T-cell (primary cell): ENCODE measurements at regions not wholly inside any gene's neighbourhood (a gene's known extent, or its start where the extent isn't known, plus 50 kb on each side); places are given as distances from the start of the nearest gene placed in this dataset.
"Not testable (repeated sequence)": the region's sequence is repeated elsewhere in the genome, so short reads cannot be mapped to it uniquely, and the experiment has no call there.

Source experiments
- ATAC-seq, 4 experiments: fragments of 200-7000 bp in 3 of 4; fragments of 150-1000 bp in 1 of 4; cut with Tn5 transposase; replicated peaks in 1 of 4; 1 replicate in 3 of 4; 2 replicates in 1 of 4; pipeline ENCODE4 v1.10.0; 2021; ENCODE audit warnings: moderate library complexity in 3 of 4, mild to moderate bottlenecking in 2 of 4, moderate number of reproducible peaks in 1 of 4
- CTCF ChIA-PET, 2 donors: fragments of 300-600 bp; sonication (Branson Sonifier 250); formaldehyde crosslinking; loops; one replicate each; lab custom pipeline; 2022; ENCODE audit warnings: antibody characterized with exemption in 2 of 2; lab: Charles Lee
- POLR2A ChIA-PET, 2 donors: fragments of 300-600 bp; sonication (Branson Sonifier 250); formaldehyde crosslinking; loops; one replicate each; lab custom pipeline; 2022; ENCODE audit warnings: antibody characterized with exemption in 2 of 2; lab: Charles Lee
- DNase-seq, 35 experiments: peaks; one replicate each; pipeline versions ENCODE4 v3.0.0 to v3.0.0-alpha.2; 2013 to 2023
- H3K27ac ChIP-seq: one replicate; pipeline ENCODE4 v1.5.1; 2013; ENCODE audit warnings: low read length
- H3K27me3 ChIP-seq, 2 experiments: replicated peaks in 1 of 2; 1 replicate in 1 of 2; 2 replicates in 1 of 2; pipeline versions ENCODE4 v1.6.1 to v1.7.0; 2013; ENCODE audit warnings: low read length in 1 of 2, mixed read lengths in 1 of 2; ENCODE audit not compliant: control insufficient read depth in 2 of 2, insufficient read depth in 2 of 2; ENCODE audit errors: extremely low read depth in 1 of 2
- H3K36me3 ChIP-seq, 2 donors: 1 replicate in 1 of 2; 2 replicates in 1 of 2; pipeline versions ENCODE4 v1.6.1 to v1.7.0; 2013; ENCODE audit warnings: low read length in 1 of 2; ENCODE audit not compliant: control insufficient read depth in 2 of 2, insufficient read depth in 1 of 2; ENCODE audit errors: extremely low read depth in 1 of 2
- H3K4me1 ChIP-seq, 2 experiments: 1 replicate in 1 of 2; 2 replicates in 1 of 2; pipeline versions ENCODE4 v1.6.1 to v1.7.0; 2013; ENCODE audit warnings: low read length in 2 of 2, mixed read lengths in 1 of 2; ENCODE audit not compliant: insufficient read depth in 2 of 2, control insufficient read depth in 1 of 2; ENCODE audit errors: extremely low read depth in 1 of 2
- H3K4me3 ChIP-seq, 2 donors: 1 replicate in 1 of 2; 2 replicates in 1 of 2; pipeline versions ENCODE4 v1.5.1 to v1.7.0; 2013; ENCODE audit warnings: mild to moderate bottlenecking in 2 of 2, low read length in 1 of 2, moderate library complexity in 1 of 2; ENCODE audit not compliant: control insufficient read depth in 1 of 2; ENCODE audit errors: extremely low read depth in 1 of 2
- H3K9me3 ChIP-seq: 2 replicates; pipeline ENCODE4 v1.7.0; 2013
- H3K27ac Mint-ChIP-seq, 2 donors: one replicate each; pipeline ENCODE4 v1.8.0; 2020 to 2021; ENCODE audit warnings: mild to moderate bottlenecking in 2 of 2, mixed read lengths in 2 of 2
- H3K27me3 Mint-ChIP-seq, 2 donors: one replicate each; pipeline ENCODE4 v1.8.0; 2021 to 2022; ENCODE audit warnings: mixed read lengths in 2 of 2
- H3K36me3 Mint-ChIP-seq: one replicate; pipeline ENCODE4 v1.8.0; 2021; ENCODE audit warnings: mixed read lengths
- H3K4me1 Mint-ChIP-seq, 3 donors: one replicate each; pipeline ENCODE4 v1.8.0; 2020 to 2022; ENCODE audit warnings: mixed read lengths in 3 of 3, mild to moderate bottlenecking in 1 of 3
- H3K4me3 Mint-ChIP-seq, 3 donors: one replicate each; pipeline ENCODE4 v1.8.0; 2020 to 2022; ENCODE audit warnings: mild to moderate bottlenecking in 3 of 3, mixed read lengths in 3 of 3, moderate library complexity in 3 of 3
- H3K9me3 Mint-ChIP-seq, 3 donors: one replicate each; pipeline ENCODE4 v1.8.0; 2020 to 2022; ENCODE audit warnings: mixed read lengths in 3 of 3
- WGBS: methylation state at CpG from one replicate; pipeline ENCODE4 v1.1.5; 2013; ENCODE audit warnings: missing lambda C conversion rate; ENCODE audit not compliant: insufficient coverage; 5-methylcytosine and 5-hydroxymethylcytosine counted together

DNA sequence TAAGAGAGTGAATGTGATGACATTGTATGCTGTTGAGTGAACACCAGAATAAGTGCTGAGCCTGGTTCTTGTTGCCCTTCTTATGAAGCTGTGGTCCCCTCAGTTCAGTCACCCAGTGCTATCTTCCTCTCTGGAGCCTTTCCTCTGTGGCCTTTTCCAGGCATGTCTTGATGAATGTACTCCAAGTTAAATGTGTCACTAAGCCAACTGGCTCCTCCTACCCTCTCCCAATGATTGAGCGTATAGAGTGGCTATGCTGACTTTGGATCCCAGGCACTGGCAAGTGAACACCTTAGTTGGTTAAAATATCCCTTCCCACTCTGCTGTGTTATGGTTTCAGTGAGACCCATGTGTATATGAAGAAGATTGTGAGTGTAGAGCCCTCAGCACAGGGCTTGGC is 134.1 kb upstream of the MAMLD1 start:
- no CpG with 5 or more reads among the region's 1 CpG for WGBS
- Histone ChIP-seq H3K4me3 (no peak overlapping the region), H3K4me1 (no peaks in the 10 kb centered on the region), H3K27me3 (peaks cover 0 to 3% of the 10 kb centered on the region in 2 experiments), H3K27ac (no peak overlapping the region), H3K9me3 (no peaks in the 10 kb centered on the region), H3K36me3 (no peaks in the 10 kb centered on the region)
- Mint-ChIP-seq H3K36me3 (no peaks in the 10 kb centered on the region), H3K4me1 (peaks cover 0 to 2% (median 0%) of the 10 kb centered on the region in 3 donors), H3K27me3 (peaks cover 1 to 31% of the 10 kb centered on the region in 2 donors), H3K9me3 (no peaks in the 10 kb centered on the region), H3K27ac (no peak overlapping the region), H3K4me3 (no peak overlapping the region)
- ChIA-PET POLR2A (no interaction called here), CTCF (no interaction called here)
- ATAC-seq (no peak), DNase-seq (no peak)

DNA sequence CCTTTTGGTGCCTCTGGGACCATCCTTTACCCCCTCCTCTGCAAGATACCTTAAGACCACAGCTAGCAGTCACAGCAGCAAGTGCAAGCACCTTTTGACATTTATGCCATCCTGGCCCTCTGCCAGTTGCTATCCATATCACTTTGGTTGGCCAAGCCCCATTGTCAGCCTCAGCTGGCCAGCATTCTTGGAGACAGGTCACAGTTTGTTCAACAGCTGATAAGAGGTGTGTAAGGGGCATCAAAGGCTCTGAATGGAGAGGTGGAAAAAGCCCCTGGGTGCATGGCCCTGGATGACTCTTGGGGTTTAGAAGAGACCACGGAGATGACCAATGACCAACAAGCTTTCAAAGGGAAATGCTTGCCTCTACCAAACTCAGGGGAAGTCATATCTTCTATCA is 133.6 kb upstream of the MAMLD1 start:
- ChIA-PET CTCF (no interaction called here), POLR2A (no interaction called here)
- Mint-ChIP-seq H3K36me3 (no peaks in the 10 kb centered on the region), H3K27ac (no peak overlapping the region), H3K4me1 (peaks cover 0 to 2% (median 0%) of the 10 kb centered on the region in 3 donors), H3K27me3 (peaks cover 1 to 26% of the 10 kb centered on the region in 2 donors), H3K4me3 (no peak overlapping the region), H3K9me3 (no peaks in the 10 kb centered on the region)
- Histone ChIP-seq H3K27ac (no peak overlapping the region), H3K4me3 (no peak overlapping the region), H3K4me1 (no peaks in the 10 kb centered on the region), H3K27me3 (peaks cover 0 to 3% of the 10 kb centered on the region in 2 experiments), H3K36me3 (no peaks in the 10 kb centered on the region), H3K9me3 (no peaks in the 10 kb centered on the region)
- ATAC-seq (no peak), DNase-seq (no peak)
- no CpG with 5 or more reads among the region's 1 CpG for WGBS

DNA sequence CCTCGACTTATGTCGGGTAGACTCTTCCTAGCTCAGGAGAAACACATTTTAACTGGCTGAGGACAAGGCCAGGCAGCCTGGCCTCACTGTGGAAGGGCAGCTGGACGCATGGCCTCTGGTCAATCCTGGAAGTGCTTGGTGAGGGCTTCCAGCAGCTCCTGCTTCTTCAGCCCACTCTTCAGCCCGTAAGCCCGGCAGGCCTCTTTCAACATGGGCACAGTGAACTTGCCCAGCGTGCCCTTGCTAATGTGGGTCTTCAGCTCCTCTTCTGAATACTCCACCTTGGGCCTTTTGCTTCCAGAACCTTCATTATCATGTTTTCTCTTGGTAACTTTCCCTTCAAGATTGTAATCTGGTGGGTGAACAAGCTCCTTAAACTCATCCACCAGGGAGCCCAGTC is 132.2 kb upstream of the MAMLD1 start:
- H3K27me3 ChIP-seq, H3K9me3 Mint-ChIP-seq, H3K36me3 ChIP-seq, H3K4me3 ChIP-seq, H3K27ac Mint-ChIP-seq, H3K4me1 ChIP-seq, H3K27ac ChIP-seq, H3K36me3 Mint-ChIP-seq, ATAC-seq, POLR2A ChIA-PET, CTCF ChIA-PET, DNase-seq, H3K4me3 Mint-ChIP-seq, H3K4me1 Mint-ChIP-seq, H3K9me3 ChIP-seq: not testable (repeated sequence)
- peaks cover 1 to 26% of the 10 kb centered on the region in 2 donors for H3K27me3 Mint-ChIP-seq
- WGBS, result no CpG with 5 or more reads among the region's 6 CpGs

DNA sequence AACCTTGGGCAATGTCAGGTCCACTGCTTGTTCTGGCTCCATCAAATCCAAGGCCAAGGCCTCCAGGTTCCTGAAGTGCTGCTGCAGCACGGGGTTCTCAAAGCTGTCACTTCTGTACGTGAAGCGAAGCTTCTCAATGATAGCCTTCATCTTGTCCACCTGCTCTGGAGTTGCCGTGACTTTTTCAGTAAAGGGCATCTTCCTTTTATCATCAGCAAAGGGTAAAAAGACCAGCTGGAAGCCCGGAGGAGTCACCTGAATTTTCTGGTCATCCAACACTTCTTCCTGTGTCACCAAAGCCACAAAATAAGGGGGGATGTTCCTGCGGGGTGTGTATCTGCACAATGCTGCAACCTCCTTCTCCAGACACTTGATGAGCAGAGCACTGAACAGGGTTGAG is 131.7 kb upstream of the MAMLD1 start:
- H3K36me3 ChIP-seq, CTCF ChIA-PET, H3K36me3 Mint-ChIP-seq, H3K27ac ChIP-seq, DNase-seq, H3K4me3 Mint-ChIP-seq, H3K4me1 ChIP-seq, H3K4me1 Mint-ChIP-seq, H3K4me3 ChIP-seq, H3K9me3 ChIP-seq, H3K9me3 Mint-ChIP-seq, H3K27me3 ChIP-seq, ATAC-seq, H3K27ac Mint-ChIP-seq, POLR2A ChIA-PET: not testable (repeated sequence)
- 83% methylated on average over 1 of the region's 6 CpGs for WGBS
- H3K27me3 Mint-ChIP-seq, result peaks cover 1 to 26% of the 10 kb centered on the region in 2 donors

DNA sequence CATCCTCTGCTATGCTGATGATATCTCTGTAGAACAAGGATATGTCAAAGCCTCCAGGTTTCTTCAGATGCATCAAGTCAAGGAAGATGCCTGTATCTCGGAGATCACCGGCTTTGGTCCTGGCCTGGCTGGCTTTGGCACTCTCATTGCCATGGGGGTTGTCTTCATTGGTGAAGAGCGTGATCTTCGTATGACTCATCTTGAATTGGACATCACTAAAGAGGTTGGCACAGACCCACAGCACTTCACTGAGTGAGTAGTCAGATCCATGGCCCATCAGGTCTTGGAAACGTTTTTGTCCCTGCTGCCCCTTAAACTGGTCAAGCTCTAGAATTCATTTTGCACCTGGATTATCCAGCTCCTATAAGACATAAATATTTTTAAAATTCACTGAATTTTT is 130.9 kb upstream of the MAMLD1 start:
- H3K4me3 Mint-ChIP-seq, H3K27ac Mint-ChIP-seq, H3K27ac ChIP-seq, H3K4me1 ChIP-seq, H3K4me1 Mint-ChIP-seq, H3K36me3 ChIP-seq, H3K4me3 ChIP-seq, H3K36me3 Mint-ChIP-seq, H3K27me3 ChIP-seq, CTCF ChIA-PET, POLR2A ChIA-PET, DNase-seq, H3K9me3 Mint-ChIP-seq, ATAC-seq, H3K9me3 ChIP-seq: not testable (repeated sequence)
- peaks cover 1 to 23% of the 10 kb centered on the region in 2 donors for H3K27me3 Mint-ChIP-seq
- 82% methylated on average over 5 of the region's 5 CpGs for WGBS

DNA sequence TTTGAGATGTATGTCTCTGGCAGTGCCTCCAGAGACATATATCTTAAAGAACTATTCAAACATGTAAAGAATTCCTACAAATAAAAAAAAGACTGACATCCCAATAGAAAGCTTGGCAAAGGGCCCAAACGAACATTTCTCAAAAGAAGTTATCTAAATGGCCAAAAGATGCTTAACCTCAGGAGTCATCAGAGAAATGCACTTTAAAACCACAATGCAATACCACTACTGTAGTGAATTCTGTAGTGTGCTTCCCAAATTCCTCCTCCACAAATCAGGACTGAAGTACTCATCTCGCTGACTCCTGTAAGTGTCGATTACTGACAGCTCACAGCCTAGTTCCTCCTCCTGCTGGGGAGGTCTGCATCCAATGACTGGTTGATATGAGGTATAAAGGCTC is 129.0 kb upstream of the MAMLD1 start:
- Mint-ChIP-seq H3K4me1 (no peaks in the 10 kb centered on the region), H3K36me3 (no peaks in the 10 kb centered on the region), H3K27ac (no peak overlapping the region), H3K9me3 (no peaks in the 10 kb centered on the region), H3K4me3 (no peak overlapping the region), H3K27me3 (peaks cover 0 to 17% of the 10 kb centered on the region in 2 donors)
- DNase-seq, result no peak
- ChIA-PET POLR2A (no interaction called here), CTCF (no interaction called here)
- Histone ChIP-seq H3K27me3 (no peaks in the 10 kb centered on the region), H3K4me3 (no peak overlapping the region), H3K36me3 (no peaks in the 10 kb centered on the region), H3K27ac (no peak overlapping the region), H3K4me1 (no peaks in the 10 kb centered on the region), H3K9me3 (no peaks in the 10 kb centered on the region)
- ATAC-seq, result no peak
- no CpG with 5 or more reads among the region's 3 CpGs for WGBS

DNA sequence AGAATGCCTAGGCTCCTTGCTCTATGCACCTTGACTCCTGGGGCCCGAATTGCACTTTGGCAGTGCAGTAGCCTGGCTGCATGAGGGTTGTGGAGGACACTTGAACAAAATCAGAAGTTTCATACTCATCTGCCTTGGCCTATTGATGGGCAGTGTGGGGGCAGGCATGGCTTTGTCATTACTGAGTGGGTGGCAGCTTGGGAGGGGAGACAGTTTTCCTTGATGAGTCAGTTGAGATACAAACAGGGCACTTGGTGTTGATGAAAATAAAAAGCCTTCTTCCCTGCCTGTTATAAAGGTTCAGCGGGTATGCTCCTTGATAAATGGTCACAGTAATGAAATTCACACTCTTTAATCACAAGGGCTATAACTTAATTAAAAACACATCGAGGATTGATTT is 126.8 kb upstream of the MAMLD1 start:
- Histone ChIP-seq H3K9me3 (no peaks in the 10 kb centered on the region), H3K4me1 (no peaks in the 10 kb centered on the region), H3K27ac (no peak overlapping the region), H3K4me3 (no peak overlapping the region), H3K27me3 (no peaks in the 10 kb centered on the region), H3K36me3 (no peaks in the 10 kb centered on the region)
- ChIA-PET POLR2A (no interaction called here), CTCF (no interaction called here)
- no peak overlapping the region for H3K4me3 Mint-ChIP-seq
- no peak for ATAC-seq
- no CpG with 5 or more reads among the region's 3 CpGs for WGBS
- no peaks in the 10 kb centered on the region for H3K4me1 Mint-ChIP-seq
- no peak for DNase-seq
- H3K36me3 Mint-ChIP-seq, result no peaks in the 10 kb centered on the region
- H3K27me3 Mint-ChIP-seq, result peaks cover 0 to 13% of the 10 kb centered on the region in 2 donors
- no peaks in the 10 kb centered on the region for H3K9me3 Mint-ChIP-seq
- H3K27ac Mint-ChIP-seq, result no peak overlapping the region
